GM21423 (cell line): ENCODE measurements at regions not wholly inside any gene's neighbourhood (a gene's known extent, or its start where the extent isn't known, plus 50 kb on each side); places are given as distances from the start of the nearest gene placed in this dataset.
"Not testable (repeated sequence)": the region's sequence is repeated elsewhere in the genome, so short reads cannot be mapped to it uniquely, and the experiment has no call there.

Source experiments
- ATAC-seq: cut with Tn5 transposase; IDR thresholded peaks from one replicate; pipeline ENCODE4 v1.9.1; 2021; ENCODE audit warnings: mild to moderate bottlenecking, moderate library complexity; ENCODE audit not compliant: unreplicated experiment

DNA sequence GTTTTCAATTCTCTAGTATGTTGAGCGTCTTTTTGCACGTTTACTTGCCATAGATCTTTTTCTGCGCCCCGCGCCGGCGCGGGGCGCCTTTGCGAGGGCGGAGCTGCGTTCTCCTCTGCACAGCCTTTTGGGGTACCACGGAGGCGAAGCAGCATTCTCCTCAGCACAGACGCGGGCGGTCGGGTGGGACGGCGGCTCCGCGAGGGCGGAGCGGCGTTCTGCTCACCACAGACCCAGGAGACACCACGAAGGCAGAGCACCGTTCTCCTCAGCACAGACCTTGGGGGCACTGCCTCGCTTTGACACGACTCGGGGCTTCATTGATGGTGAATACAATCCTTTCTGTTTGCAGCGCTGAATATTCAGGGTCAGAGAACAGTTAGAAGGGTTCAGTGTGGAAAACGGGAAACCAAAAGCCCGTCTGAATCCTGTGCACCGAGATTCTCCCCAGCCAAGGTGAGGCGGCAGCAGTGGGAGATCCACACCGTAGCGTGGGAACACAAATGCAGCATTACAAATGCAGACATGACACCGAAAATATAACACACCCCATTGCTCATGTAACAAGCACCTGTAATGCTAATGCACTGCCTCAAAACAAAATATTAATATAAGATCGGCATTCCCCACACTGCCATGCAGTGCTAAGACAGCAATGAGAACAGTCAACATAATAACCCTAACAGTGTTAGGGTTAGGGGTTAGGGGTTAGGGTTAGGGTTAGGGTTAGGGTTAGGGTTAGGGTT, 190.7 kb upstream of the VIPR2 start:
- not testable (repeated sequence) for ATAC-seq

DNA sequence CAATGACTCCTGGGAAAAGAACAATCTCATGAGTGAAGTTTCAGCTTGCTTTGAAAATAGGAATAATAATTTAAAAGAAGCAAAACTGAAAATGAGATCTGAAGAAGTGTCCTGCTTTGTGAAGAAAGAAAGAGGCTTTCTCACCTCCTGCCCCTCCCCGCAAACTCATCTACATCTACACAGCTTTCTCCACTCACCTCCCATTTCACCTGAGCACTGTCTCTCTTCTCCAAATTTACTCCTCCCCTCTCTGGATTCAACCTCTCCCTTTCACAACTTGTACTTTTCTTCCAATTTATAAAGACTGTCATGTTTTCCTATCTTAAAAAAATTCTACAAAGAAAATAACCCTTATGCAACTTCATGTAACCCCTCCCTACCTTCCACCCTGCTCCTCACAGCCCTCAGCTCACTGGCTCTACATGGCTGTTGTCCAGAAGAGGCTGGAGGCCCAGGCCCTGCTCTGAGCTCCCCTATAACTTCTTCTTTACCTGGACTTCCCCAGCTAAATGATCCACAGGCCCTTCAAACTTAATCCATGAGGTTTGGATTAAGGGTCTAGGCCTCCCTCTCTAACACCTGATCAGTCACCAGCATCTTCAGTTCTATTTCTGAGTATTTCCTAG, 188.3 kb upstream of the VIPR2 start:
- ATAC-seq = not testable (repeated sequence)

DNA sequence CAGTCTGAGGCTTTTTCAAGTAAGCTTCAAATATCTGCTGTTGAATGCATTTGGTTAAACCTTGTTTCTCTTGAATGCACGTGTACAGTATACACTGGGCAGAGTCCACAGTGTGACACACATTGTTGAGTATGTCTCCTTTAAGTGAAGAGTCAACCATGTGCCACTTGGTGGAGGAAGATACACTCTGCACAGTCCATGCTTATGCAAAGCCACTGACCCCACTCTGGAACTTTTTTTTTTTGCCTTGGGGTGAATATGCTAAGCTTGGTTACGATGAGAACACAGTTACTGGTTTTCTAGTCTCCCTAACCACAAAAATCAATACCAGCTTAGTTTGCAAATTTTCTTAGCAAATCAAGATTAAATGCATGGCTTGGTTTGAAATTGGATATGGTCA, 186.8 kb upstream of the VIPR2 start:
- ATAC-seq = no peak

DNA sequence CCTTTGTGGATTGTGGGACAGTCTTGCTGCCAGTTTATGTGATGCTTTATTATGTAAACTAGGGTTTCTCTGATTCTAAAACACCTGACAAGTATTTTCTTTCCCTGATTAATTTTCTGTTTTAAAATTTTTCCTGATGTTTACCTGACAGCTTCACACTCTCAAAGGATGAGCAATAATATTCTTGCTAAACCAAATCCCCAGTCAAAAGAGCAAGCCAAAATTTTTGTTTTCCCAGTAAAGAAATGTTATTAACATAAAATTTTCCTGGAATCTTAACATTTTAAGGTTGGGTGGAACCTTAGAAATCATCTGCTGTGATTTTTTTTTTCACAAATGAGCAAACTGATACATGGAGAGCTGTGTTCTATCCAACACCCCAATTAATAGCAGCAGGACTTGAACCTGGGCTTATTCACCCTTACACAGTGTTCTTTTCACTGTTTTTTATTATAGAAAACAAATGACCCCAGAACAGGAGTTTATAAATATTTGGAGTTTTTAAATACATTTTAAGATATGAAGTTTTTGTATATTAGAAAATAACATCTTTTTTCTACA, 185.2 kb upstream of the VIPR2 start:
- ATAC-seq = no peak

- no peak for ATAC-seq
These were observed 183.4 kb upstream of the VIPR2 start for GRCh38 chr7:159328096-159328495.

GRCh38 chr7:159323359-159323758, 178.7 kb upstream of the VIPR2 start:
- ATAC-seq = no peak

DNA sequence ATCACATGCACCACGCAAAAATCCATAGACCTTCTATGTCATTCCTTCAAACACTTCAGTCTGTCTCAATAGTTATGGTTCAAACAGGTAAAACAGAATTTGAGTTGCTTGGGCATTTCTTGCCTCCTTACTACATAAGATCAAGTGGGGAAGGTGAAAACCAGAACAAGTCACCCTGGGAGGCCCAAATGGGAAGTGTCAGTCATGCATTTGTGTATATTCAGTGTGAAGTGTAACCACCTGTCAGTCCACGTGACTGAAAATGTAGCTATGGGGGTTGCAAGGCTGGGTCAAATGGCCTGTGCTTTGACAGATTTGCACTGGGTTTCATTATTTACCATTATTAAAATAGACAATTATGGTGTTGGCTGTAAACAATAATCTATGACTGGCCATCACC, 176.6 kb upstream of the VIPR2 start:
- no peak for ATAC-seq

- ATAC-seq = no peak
These were observed 174.2 kb upstream of the VIPR2 start for GRCh38 chr7:159318682-159319351.

DNA sequence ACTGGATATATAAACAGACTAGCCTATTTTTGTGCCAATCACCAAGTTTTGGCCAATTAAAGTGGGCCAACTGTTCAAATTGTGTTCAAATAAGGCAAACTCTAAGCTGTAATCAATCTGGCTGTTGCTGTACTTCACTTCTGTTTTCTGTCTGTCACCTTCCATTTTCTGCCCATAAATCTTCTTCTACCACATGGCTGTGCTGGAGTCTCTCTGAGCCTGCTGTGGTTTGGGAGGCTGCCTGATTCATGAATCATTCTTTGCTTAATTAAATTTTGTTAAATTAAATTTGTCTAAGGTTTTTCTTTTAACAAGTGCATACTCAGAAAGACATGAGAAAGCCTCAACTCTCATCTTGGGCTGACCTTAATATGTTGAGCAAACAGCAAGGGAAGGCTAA, 172.6 kb upstream of the VIPR2 start:
- no peak for ATAC-seq

DNA sequence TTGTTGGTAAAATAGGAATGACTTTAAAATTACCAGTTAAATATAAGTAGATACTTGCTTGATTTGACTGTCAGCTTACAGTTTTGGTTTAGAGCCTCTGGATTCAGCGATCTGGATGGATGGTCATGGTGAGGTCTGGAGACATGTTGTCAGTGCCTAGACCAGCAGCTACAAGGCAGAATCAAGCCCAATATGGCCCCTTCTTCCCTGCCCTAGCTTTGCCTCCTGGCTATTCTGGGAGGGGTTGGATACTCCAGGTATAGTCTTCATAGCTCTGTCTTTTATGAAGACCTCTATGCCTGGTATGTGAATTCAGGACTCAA, 166.5 kb upstream of the VIPR2 start:
- no peak for ATAC-seq

DNA sequence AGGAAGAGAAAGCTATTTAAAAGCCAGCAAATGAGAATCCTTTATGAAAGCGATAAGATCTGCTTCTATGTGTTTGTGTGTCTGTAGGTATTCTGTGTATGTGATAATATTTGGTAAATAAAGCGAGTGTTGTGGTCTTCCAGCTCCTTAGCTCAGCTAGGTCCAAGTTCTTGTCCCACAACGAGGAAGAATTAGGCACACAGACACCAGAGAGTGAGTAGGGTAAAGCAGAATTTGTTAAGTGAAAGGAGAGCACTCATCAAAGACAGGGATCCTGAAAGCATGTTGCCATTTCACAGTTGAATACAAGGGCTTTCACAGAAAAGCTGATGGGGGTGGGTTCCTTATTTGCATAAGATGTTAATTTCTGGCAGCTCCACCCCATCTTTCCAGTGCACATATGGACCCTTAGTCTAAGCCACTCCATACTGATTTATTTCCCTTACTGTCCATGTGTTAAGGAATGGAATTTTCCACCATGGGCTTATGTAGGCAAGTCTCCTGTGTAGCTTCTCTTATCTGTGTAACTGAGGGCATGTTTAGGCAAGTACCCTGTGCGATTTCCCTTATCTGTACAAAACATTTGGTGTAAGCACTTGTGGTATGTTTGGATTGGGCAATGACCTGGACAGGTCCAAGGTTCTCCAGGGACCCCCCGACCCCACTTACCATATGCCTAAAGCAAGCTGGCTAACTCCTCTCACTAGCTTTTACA, 165.9 kb upstream of the VIPR2 start:
- no peak for ATAC-seq

DNA sequence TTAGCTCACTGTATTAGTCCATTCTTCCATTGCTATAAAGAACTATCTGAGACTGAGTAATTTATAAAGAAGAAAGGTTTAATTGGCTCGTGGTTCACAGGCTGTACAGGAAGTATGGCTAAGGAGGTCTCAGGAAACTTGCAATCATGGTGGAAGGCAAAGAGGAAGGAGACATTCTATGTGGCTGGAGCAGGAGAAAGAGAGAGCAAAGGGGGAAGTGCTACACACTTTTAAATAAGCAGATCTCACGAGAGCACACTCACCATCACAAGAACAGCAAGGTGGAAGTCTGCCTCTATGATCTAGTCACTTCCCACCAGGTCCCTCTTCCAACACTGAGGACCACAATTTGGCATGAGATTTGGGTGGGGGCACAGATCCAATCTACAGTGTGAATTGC, 164.5 kb upstream of the VIPR2 start:
- ATAC-seq = not testable (repeated sequence)

- no peak for ATAC-seq
These were observed 161.3 kb upstream of the VIPR2 start for GRCh38 chr7:159306012-159306411.

DNA sequence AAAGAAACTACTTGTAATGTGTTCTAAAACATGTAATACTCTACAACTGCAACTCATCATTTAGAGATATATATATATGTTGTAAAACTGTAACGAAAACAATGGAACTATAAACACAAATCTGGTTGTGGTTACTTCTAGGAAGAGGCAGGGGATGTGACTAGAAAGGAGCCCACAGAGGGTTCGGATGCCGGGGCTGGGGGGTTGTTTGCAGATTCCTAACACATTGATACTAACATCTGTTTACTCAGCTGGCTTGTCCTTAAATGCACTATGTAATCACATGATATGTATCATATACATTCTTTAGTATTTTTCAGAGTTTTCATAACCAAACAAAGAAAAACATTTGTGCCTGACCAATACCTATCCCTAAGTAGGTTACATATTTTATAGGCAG, 160.5 kb upstream of the VIPR2 start:
- ATAC-seq = not testable (repeated sequence)

- not testable (repeated sequence) for ATAC-seq
These were observed 158.8 kb upstream of the VIPR2 start for GRCh38 chr7:159303510-159303909.

GRCh38 chr7:159296093-159296681, 151.5 kb upstream of the VIPR2 start:
- ATAC-seq = no peak

DNA sequence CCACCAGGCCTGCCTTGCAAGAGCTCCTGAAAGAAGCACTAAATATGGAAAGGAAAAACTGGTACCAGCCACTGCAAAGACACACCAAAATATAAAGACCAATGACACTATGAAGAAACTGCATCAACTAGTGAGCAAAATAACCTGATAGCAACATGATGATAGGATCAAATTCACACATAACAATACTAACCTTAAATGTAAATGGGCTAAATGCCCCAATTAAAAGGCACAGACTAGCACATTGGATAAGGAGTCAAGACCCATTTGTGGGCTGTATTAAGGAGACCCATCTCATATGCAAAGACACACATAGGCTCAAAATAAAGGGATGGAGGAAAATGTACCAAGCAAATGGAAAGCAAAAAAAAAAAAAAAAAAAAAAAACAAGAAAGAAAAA, 141.8 kb upstream of the VIPR2 start:
- ATAC-seq = not testable (repeated sequence)

DNA sequence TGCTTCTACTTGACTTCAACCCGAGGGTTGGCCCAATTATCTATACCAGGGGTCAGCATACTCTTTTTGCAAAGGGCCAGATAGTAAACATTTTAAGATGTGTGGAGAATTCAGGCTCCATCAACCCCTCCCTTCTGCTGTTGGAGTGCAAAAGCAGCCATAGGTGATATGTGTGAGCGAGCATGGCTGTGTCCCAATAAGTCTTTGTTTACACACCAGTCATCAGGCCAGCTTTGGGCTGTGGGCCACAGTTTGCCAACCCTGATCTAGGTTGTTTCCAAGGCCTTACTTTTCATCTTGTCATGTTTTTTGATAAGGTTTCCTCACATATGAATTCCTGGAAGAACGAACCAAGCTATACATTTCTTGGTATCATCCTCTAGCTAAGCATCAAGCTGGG, 136.9 kb upstream of the VIPR2 start:
- no peak for ATAC-seq

DNA sequence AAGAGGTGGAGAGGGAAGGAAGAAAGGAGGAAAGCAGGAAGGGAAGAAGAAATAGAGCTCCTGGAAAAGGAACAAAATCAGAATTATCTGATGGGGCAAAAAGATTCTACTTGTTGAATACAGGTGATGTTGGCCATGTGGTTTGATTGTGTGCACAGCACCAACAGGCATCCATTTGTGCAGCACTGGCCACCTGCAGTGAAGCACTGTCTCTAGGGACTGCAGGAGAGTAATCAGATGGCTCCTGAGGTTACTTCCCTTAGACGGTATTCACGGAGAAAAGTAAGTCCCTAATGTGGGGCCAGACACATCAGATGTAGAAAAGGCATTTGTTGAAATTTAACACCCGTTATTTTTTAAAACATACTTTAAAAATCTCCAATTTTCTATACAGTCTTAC, 135.3 kb upstream of the VIPR2 start:
- no peak for ATAC-seq

- no peak for ATAC-seq
These were observed 128.1 kb upstream of the VIPR2 start for GRCh38 chr7:159272739-159273138.

DNA sequence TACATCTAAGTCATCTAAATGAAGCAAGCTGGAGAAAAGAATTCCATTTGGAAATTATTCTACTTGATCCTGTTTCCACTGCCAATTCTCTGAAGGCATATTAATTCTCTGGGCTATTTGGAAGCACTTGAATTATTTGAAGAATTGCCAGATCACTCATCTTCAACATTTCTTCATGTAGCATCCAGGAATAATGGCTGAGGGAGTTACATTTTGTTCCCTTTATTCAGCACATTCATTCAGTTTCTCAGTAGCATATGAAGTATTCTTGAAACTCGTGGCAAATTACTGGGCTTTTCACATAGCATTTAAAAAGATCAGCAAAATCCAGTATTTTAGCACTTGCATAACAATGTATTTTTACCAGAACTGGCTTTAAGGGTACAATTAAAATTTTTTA, 127.1 kb upstream of the VIPR2 start:
- ATAC-seq = no peak
